ENCODE measurements at regions not wholly inside any gene's neighbourhood (a gene's known extent, or its start where the extent isn't known, plus 50 kb on each side); places are given as distances from the start of the nearest gene placed in this dataset.

GRCh38 chr2:64211276-64211921, 67.2 kb upstream of the PELI1 start:
- no peak overlapping the region for H3K9ac ChIP-seq
- TF ChIP-seq CTCF (IDR thresholded peaks at IDR 0.05): no peak
- H2AFZ ChIP-seq: no peak overlapping the region
- no peaks in the 10 kb centered on the region for H3K9me3 ChIP-seq (ENCODE audit: control insufficient read depth, low read length)
- H3K4me3 ChIP-seq (ENCODE audit: low read depth, low read length): no peak overlapping the region
- no peak overlapping the region for H3K4me2 ChIP-seq (ENCODE audit: low read length)
- no peaks in the 10 kb centered on the region for H3K4me1 ChIP-seq
- H3K27ac ChIP-seq: no peak overlapping the region
- no peaks in the 10 kb centered on the region for H3K36me3 ChIP-seq (ENCODE audit: control insufficient read depth, insufficient read depth, low read length)
- H3K27me3 ChIP-seq (ENCODE audit: control insufficient read depth, insufficient read depth, low read length): no peaks in the 10 kb centered on the region
- H3K79me2 ChIP-seq: no peaks in the 10 kb centered on the region

GRCh38 chr2:64212346-64212745, 68.1 kb upstream of the PELI1 start:
- no peak overlapping the region for H3K27ac ChIP-seq
- TF ChIP-seq CTCF (IDR thresholded peaks at IDR 0.05): no peak

GRCh38 chr2:64212801-64213321, 68.6 kb upstream of the PELI1 start:
- H3K4me1 ChIP-seq: no peaks in the 10 kb centered on the region
- H3K27ac ChIP-seq: no peak overlapping the region
- H3K9me3 ChIP-seq (ENCODE audit: control insufficient read depth, low read length): no peaks in the 10 kb centered on the region
- no peak overlapping the region for H2AFZ ChIP-seq
- H3K27me3 ChIP-seq (ENCODE audit: control insufficient read depth, insufficient read depth, low read length): no peaks in the 10 kb centered on the region
- H3K4me2 ChIP-seq (ENCODE audit: low read length): no peak overlapping the region
- H3K9ac ChIP-seq: no peak overlapping the region
- H3K36me3 ChIP-seq (ENCODE audit: control insufficient read depth, insufficient read depth, low read length): no peaks in the 10 kb centered on the region
- H3K79me2 ChIP-seq: no peaks in the 10 kb centered on the region
- H3K4me3 ChIP-seq (ENCODE audit: low read depth, low read length): no peak overlapping the region
- no peak for TF ChIP-seq CTCF (IDR thresholded peaks at IDR 0.05)

More at GRCh38 chr2:64212346-64212745, 68.1 kb upstream of the PELI1 start:
- Histone ChIP-seq H2AFZ (no peak overlapping the region), H3K9ac (no peak overlapping the region), H3K4me2 (ENCODE audit: low read length) (no peak overlapping the region), H3K9me3 (ENCODE audit: control insufficient read depth, low read length) (no peaks in the 10 kb centered on the region), H3K36me3 (ENCODE audit: control insufficient read depth, insufficient read depth, low read length) (no peaks in the 10 kb centered on the region), H3K27me3 (ENCODE audit: control insufficient read depth, insufficient read depth, low read length) (no peaks in the 10 kb centered on the region), H3K79me2 (no peaks in the 10 kb centered on the region), H3K4me1 (no peaks in the 10 kb centered on the region), H3K4me3 (ENCODE audit: low read depth, low read length) (no peak overlapping the region)

- no peaks in the 10 kb centered on the region for H3K36me3 ChIP-seq (ENCODE audit: control insufficient read depth, insufficient read depth, low read length)
- H3K4me2 ChIP-seq (ENCODE audit: low read length): no peak overlapping the region
- H3K9me3 ChIP-seq (ENCODE audit: control insufficient read depth, low read length): no peaks in the 10 kb centered on the region
- H3K9ac ChIP-seq: no peak overlapping the region
- no peaks in the 10 kb centered on the region for H3K79me2 ChIP-seq
- H3K4me1 ChIP-seq: no peaks in the 10 kb centered on the region
- no peak overlapping the region for H2AFZ ChIP-seq
- peak overlapping the region; percentile 52 for H3K27ac ChIP-seq
- no peaks in the 10 kb centered on the region for H3K27me3 ChIP-seq (ENCODE audit: control insufficient read depth, insufficient read depth, low read length)
- no peak for TF ChIP-seq CTCF (IDR thresholded peaks at IDR 0.05)
- no peak overlapping the region for H3K4me3 ChIP-seq (ENCODE audit: low read depth, low read length)
Observed at GRCh38 chr2:64213532-64214275, 69.5 kb upstream of the PELI1 start.
